Liver (tissue), 3 donors: ENCODE measurements at regions not wholly inside any gene's neighbourhood (a gene's known extent, or its start where the extent isn't known, plus 50 kb on each side); places are given as distances from the start of the nearest gene placed in this dataset.

Experiments
- EGR1 ChIP-seq, 2 donors: IDR thresholded peaks; 2 replicates each; pipeline ENCODE4 v1.6.1; 2016 to 2018; ENCODE audit warnings: antibody characterized with exemption in 2 of 2, low read depth in 2 of 2
- GABPA ChIP-seq, 2 donors: IDR thresholded peaks in 1 of 2; conservative IDR thresholded peaks in 1 of 2; 2 replicates each; pipeline ENCODE4 v1.6.1; 2016; ENCODE audit warnings: antibody characterized with exemption in 2 of 2, mild to moderate bottlenecking in 1 of 2, moderate library complexity in 1 of 2
- HNF4A ChIP-seq, 2 donors: conservative IDR thresholded peaks; 2 replicates each; pipeline ENCODE4 v1.6.1; 2016; ENCODE audit warnings: antibody characterized with exemption in 2 of 2, mild to moderate bottlenecking in 2 of 2
- JUND ChIP-seq, 2 donors: IDR thresholded peaks; 2 replicates each; pipeline ENCODE4 v1.6.1; 2016; ENCODE audit warnings: antibody characterized with exemption in 2 of 2
- RAD21 ChIP-seq, 2 donors: IDR thresholded peaks; 2 replicates each; pipeline ENCODE4 v1.6.1; 2016; ENCODE audit warnings: antibody characterized with exemption in 2 of 2, mild to moderate bottlenecking in 2 of 2
- REST ChIP-seq: IDR thresholded peaks from 2 replicates; pipeline ENCODE4 v1.6.1; 2016; ENCODE audit warnings: antibody characterized with exemption, mild to moderate bottlenecking
- RXRA ChIP-seq, 2 donors: IDR thresholded peaks; 2 replicates each; pipeline ENCODE4 v1.6.1; 2017 to 2018; ENCODE audit warnings: antibody characterized with exemption in 2 of 2, mild to moderate bottlenecking in 1 of 2
- SP1 ChIP-seq: IDR thresholded peaks from 2 replicates; pipeline ENCODE4 v1.6.1; 2018; ENCODE audit warnings: antibody characterized with exemption, mild to moderate bottlenecking
- TAF1 ChIP-seq: conservative IDR thresholded peaks from 2 replicates; pipeline ENCODE4 v1.6.1; 2016; ENCODE audit warnings: antibody characterized with exemption, mild to moderate bottlenecking
- YY1 ChIP-seq: IDR thresholded peaks from 2 replicates; pipeline ENCODE4 v1.6.1; 2016; ENCODE audit warnings: antibody characterized with exemption, mild to moderate bottlenecking
- TF ChIP-seq, protein P1 (sequence below): fragments of 150-350 bp; IDR thresholded peaks from 2 replicates; pipeline ENCODE4 v1.5.1; 2017; ENCODE audit warnings: improper control_type of control experiment, low read depth, low read length; ENCODE audit not compliant: missing input control
- TF ChIP-seq, protein P2 (sequence below): IDR thresholded peaks from 2 replicates; pipeline ENCODE4 v1.6.1; 2016; ENCODE audit warnings: antibody characterized with exemption
- TF ChIP-seq, protein P3 (sequence below): IDR thresholded peaks from 2 replicates; pipeline ENCODE4 v1.6.1; 2016; ENCODE audit warnings: antibody characterized with exemption
- TF ChIP-seq, protein P4 (sequence below): IDR thresholded peaks from 2 replicates; pipeline ENCODE4 v1.6.1; 2016; ENCODE audit warnings: antibody characterized with exemption
- donor health status: healthy.
- donor health status: healthy.

DNA sequence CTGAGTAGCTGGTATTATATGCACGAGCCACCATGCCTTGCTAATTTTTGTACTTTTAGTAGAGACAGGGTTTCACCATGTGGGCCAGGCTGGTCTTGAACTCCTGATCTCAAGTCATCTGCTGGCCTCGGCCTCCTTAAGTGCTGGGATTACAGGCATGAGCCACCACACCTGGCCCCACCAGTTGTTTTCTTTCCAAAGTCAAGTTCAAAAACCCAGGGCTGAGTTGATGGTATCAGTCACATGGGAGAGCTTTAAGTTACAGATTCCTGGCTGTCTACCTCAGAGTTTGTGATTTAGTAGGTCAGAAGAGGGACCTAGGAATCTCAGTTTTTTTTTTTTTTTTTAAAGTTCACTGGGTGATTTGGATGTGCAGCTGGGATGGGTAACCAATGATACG is 107.7 kb downstream of the SCP2D1 start:
- TF ChIP-seq SP1 = no peak
- TF ChIP-seq, protein P1, sequence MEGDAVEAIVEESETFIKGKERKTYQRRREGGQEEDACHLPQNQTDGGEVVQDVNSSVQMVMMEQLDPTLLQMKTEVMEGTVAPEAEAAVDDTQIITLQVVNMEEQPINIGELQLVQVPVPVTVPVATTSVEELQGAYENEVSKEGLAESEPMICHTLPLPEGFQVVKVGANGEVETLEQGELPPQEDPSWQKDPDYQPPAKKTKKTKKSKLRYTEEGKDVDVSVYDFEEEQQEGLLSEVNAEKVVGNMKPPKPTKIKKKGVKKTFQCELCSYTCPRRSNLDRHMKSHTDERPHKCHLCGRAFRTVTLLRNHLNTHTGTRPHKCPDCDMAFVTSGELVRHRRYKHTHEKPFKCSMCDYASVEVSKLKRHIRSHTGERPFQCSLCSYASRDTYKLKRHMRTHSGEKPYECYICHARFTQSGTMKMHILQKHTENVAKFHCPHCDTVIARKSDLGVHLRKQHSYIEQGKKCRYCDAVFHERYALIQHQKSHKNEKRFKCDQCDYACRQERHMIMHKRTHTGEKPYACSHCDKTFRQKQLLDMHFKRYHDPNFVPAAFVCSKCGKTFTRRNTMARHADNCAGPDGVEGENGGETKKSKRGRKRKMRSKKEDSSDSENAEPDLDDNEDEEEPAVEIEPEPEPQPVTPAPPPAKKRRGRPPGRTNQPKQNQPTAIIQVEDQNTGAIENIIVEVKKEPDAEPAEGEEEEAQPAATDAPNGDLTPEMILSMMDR = no peak
- TF ChIP-seq, protein P2, sequence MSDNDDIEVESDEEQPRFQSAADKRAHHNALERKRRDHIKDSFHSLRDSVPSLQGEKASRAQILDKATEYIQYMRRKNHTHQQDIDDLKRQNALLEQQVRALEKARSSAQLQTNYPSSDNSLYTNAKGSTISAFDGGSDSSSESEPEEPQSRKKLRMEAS = no peak
- TF ChIP-seq RAD21 (IDR thresholded peaks at IDR 0.05) = no peak
- TF ChIP-seq, protein P3, sequence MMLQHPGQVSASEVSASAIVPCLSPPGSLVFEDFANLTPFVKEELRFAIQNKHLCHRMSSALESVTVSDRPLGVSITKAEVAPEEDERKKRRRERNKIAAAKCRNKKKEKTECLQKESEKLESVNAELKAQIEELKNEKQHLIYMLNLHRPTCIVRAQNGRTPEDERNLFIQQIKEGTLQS = no peak
- TF ChIP-seq TAF1 = no peak
- no peak for TF ChIP-seq JUND (IDR thresholded peaks at IDR 0.05)
- no peak for TF ChIP-seq YY1
- TF ChIP-seq EGR1 (IDR thresholded peaks at IDR 0.05; ENCODE audit: low read depth in 2 of 2) = no peak
- no peak for TF ChIP-seq REST
- TF ChIP-seq, protein P4, sequence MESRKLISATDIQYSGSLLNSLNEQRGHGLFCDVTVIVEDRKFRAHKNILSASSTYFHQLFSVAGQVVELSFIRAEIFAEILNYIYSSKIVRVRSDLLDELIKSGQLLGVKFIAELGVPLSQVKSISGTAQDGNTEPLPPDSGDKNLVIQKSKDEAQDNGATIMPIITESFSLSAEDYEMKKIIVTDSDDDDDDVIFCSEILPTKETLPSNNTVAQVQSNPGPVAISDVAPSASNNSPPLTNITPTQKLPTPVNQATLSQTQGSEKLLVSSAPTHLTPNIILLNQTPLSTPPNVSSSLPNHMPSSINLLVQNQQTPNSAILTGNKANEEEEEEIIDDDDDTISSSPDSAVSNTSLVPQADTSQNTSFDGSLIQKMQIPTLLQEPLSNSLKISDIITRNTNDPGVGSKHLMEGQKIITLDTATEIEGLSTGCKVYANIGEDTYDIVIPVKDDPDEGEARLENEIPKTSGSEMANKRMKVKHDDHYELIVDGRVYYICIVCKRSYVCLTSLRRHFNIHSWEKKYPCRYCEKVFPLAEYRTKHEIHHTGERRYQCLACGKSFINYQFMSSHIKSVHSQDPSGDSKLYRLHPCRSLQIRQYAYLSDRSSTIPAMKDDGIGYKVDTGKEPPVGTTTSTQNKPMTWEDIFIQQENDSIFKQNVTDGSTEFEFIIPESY = no peak
- TF ChIP-seq GABPA (IDR thresholded peaks at IDR 0.05 in 1 of 2, conservative IDR thresholded peaks at IDR 0.05 in 1 of 2) = no peak
- TF ChIP-seq HNF4A (conservative IDR thresholded peaks at IDR 0.05) = no peak
- no peak for TF ChIP-seq RXRA (IDR thresholded peaks at IDR 0.05)
